ENCODE measurements at regions not wholly inside any gene's neighbourhood (a gene's known extent, or its start where the extent isn't known, plus 50 kb on each side); places are given as distances from the start of the nearest gene placed in this dataset.

DNA sequence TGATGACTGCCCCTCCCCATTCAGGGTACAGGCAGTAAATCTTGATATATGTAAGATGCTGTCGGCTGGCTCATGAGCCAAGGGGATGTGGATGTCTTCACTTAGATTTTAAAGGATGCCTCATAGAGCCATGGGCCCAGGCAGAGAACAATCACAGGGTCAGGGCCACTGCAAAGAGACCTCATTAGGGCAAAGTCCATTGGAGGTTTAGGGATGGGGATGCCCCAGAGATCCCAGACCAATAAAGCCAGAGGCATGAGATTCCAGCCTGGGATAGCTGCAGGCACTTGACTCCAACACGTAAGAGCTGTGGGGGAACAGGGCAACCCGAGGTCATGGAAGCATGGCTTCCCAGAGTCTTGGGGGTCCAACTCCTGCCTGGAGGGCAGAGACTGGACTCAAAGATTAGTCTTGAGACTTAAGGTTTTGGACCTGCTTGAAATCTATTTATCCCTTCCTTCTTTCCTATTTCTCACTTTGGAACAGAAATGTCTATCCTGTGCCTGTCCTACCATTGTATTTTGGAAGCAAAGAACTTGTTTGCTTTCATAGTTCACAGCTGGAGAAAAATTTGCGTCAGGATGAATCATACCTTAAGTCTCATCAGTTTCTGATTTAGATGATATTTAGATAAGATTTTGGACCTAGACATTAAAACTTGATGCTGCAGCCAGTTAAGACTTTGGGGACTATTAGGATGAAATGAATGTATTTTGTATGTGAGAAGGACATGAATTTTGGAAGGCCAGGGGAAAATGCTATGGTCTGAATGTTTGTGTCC, 101.3 kb upstream of the ADRA1B start:
- no peaks in the 10 kb centered on the region for H3K27me3 ChIP-seq
- H3K4me1 ChIP-seq: no peaks in the 10 kb centered on the region
- H3K36me3 ChIP-seq: no peaks in the 10 kb centered on the region
- no peak overlapping the region for H3K4me3 ChIP-seq
- TF ChIP-seq, protein P1, sequence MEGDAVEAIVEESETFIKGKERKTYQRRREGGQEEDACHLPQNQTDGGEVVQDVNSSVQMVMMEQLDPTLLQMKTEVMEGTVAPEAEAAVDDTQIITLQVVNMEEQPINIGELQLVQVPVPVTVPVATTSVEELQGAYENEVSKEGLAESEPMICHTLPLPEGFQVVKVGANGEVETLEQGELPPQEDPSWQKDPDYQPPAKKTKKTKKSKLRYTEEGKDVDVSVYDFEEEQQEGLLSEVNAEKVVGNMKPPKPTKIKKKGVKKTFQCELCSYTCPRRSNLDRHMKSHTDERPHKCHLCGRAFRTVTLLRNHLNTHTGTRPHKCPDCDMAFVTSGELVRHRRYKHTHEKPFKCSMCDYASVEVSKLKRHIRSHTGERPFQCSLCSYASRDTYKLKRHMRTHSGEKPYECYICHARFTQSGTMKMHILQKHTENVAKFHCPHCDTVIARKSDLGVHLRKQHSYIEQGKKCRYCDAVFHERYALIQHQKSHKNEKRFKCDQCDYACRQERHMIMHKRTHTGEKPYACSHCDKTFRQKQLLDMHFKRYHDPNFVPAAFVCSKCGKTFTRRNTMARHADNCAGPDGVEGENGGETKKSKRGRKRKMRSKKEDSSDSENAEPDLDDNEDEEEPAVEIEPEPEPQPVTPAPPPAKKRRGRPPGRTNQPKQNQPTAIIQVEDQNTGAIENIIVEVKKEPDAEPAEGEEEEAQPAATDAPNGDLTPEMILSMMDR (IDR thresholded peaks at IDR 0.05): no peak
- no peak for TF ChIP-seq POLR2A (IDR thresholded peaks at IDR 0.05)
- peak overlapping the region in 1 of 2 donors; percentile 61 for H3K27ac ChIP-seq
- no peak for DNase-seq
- intact Hi-C loops (cut with DNase I; ENCODE audit: low total_unique reads): no loop called here
- H3K9me3 ChIP-seq: no peaks in the 10 kb centered on the region

DNA sequence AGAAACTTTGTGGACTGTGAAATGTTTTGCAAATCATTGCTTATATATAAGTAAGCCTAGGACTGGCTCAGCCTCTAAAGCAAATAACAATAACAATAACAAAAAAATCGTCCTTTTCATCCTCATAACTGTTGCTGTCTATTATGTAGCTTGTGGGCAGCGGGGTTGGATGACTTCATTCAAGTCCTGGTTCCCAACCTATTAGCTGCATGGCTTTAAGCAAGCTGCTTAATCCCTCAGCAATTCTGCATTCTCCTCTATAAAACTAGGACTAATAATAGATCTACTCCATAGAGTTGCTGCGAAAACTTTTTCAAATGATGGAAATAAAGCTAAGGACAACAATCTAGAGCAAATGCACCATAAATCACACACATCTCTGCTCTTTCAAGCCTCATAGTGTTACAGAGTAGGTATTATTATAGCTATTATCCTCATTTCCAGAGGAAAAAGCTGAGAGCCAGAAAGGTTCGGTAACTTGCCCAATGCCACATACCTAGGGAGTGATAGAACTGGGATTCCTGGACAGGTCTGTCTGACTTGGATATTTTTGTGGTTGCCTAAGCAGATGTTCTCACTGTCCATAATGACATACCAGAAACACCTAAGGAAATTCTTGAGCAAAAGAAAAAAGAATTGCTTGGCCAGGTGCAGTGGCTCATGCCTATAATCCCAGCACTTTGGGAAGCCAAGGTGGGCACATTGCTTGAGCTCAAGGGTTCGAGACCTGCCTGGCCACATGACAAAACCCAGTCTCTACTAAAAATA, 98.8 kb upstream of the ADRA1B start:
- no peak for DNase-seq
- H3K9me3 ChIP-seq: no peaks in the 10 kb centered on the region
- H3K4me3 ChIP-seq: no peak overlapping the region
- no peaks in the 10 kb centered on the region for H3K27me3 ChIP-seq
- H3K27ac ChIP-seq: peak overlapping the region in 1 of 2 donors; percentile 58
- TF ChIP-seq, protein P1 (IDR thresholded peaks at IDR 0.05): no peak
- no peak for TF ChIP-seq POLR2A (IDR thresholded peaks at IDR 0.05)
- H3K4me1 ChIP-seq: no peaks in the 10 kb centered on the region
- intact Hi-C loops (cut with DNase I; ENCODE audit: low total_unique reads): no loop called here
- H3K36me3 ChIP-seq: no peaks in the 10 kb centered on the region

DNA sequence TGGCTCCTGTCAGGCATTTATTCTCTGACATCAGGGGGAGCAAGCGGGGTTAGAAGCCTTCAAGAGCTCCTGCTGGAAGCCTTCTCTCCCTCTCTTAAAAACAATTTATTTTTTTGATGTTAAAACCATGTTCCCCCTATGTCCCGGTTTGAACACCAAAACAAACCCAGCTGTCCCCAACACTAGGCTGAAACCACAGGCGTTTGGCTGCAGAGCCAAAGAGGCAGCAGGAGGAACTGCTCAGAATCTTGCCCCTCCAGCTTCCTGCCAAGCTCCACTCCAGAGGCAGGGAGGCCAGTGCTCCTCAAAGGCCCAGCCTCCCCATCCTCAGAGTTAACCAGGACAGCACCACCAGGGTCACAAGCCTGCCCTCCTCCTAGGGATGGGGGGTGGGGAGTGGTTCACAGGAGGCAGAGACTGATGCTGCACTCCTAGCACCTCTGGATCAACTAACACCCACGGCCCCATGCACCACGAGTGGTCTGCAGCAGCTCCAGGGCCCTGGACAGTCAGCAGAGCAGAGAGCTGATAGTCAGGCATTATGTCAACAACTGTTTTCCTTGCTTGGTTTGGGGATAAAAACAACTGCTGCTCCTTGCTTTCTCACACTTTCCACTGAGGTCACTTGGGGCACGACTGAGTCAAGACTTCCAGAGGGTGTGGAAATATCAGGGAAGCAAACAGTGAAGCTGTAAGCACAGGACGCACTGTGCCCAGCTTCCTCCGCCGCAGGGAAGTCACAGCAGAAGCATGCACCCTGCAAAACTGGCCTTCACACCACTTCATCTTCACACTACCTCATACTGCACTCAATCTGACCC, 96.5 kb upstream of the ADRA1B start:
- TF ChIP-seq POLR2A (IDR thresholded peaks at IDR 0.05): no peak
- TF ChIP-seq, protein P1 (IDR thresholded peaks at IDR 0.05): no peak
- Histone ChIP-seq H3K4me3 (no peak overlapping the region), H3K4me1 (no peaks in the 10 kb centered on the region), H3K27me3 (no peaks in the 10 kb centered on the region), H3K27ac (peak overlapping the region in 1 of 2 donors; percentile 58), H3K9me3 (no peaks in the 10 kb centered on the region), H3K36me3 (no peaks in the 10 kb centered on the region)
- intact Hi-C loops (cut with DNase I; ENCODE audit: low total_unique reads): no loop called here
- DNase-seq: peak; percentile 67 to 76

DNA sequence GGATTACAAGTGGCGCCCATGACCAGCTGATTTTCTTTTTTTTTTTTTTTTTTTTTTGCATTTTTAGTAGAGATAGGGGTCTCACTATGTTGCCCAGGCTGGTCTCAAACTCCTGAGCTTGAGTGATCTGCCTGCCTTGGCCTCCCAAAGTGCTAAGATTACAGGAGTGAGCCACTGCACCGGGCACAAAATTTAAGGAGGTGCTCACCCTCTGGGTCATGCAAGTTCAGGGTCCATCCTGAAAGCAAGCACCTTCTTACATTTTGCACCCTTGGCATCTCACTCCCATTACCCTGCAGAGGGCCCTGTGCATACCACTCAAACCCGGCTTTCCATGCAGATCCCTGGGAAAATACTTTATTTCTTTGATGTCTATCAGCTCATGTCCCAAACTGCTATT, 95.6 kb upstream of the ADRA1B start:
- peak overlapping the region in 1 of 2 donors; percentile 58 for H3K27ac ChIP-seq
- TF ChIP-seq POLR2A (IDR thresholded peaks at IDR 0.05): no peak
- TF ChIP-seq, protein P1 (IDR thresholded peaks at IDR 0.05): no peak
- DNase-seq: no peak
- H3K9me3 ChIP-seq: no peaks in the 10 kb centered on the region
- no peaks in the 10 kb centered on the region for H3K36me3 ChIP-seq
- H3K4me1 ChIP-seq: peaks cover 0 to 3% of the 10 kb centered on the region in 2 donors
- H3K4me3 ChIP-seq: no peak overlapping the region
- intact Hi-C loops (cut with DNase I; ENCODE audit: low total_unique reads): no loop called here
- H3K27me3 ChIP-seq: no peaks in the 10 kb centered on the region

Measured in uterus (tissue), 3 donors.